GM12874 (cell line): ENCODE measurements at regions not wholly inside any gene's neighbourhood (a gene's known extent, or its start where the extent isn't known, plus 50 kb on each side); places are given as distances from the start of the nearest gene placed in this dataset.

Experiments
- CTCF ChIP-seq: IDR thresholded peaks from 2 replicates; pipeline ENCODE4 v1.5.1; 2011; ENCODE audit warnings: low read depth, mild to moderate bottlenecking, control low read depth, low read length, moderate library complexity; ENCODE audit not compliant: insufficient read depth

GRCh38 chr5:104352954-104353353 is 790.4 kb upstream of the NUDT12 start:
- no peak for TF ChIP-seq CTCF

GRCh38 chr5:104347119-104347708 is 784.6 kb upstream of the NUDT12 start:
- TF ChIP-seq CTCF: no peak

GRCh38 chr5:104345222-104346016 is 782.8 kb upstream of the NUDT12 start:
- no peak for TF ChIP-seq CTCF

GRCh38 chr5:104344809-104345208 is 782.2 kb upstream of the NUDT12 start:
- TF ChIP-seq CTCF: no peak

- no peak for TF ChIP-seq CTCF
These were observed 765.2 kb upstream of the NUDT12 start for GRCh38 chr5:104327801-104328200.

- TF ChIP-seq CTCF: no peak
These were observed 764.4 kb upstream of the NUDT12 start for GRCh38 chr5:104326966-104327365.

- TF ChIP-seq CTCF: no peak
These were observed 762.8 kb upstream of the NUDT12 start for GRCh38 chr5:104325356-104325755.
